Lower lobe of right lung (tissue), 2 donors: ENCODE measurements at regions not wholly inside any gene's neighbourhood (a gene's known extent, or its start where the extent isn't known, plus 50 kb on each side); places are given as distances from the start of the nearest gene placed in this dataset.

Experiments used
- ATAC-seq, 2 donors: fragments of 200-7000 bp; cut with Tn5 transposase; one replicate each; pipeline ENCODE4 v1.9.1; 2020 to 2022; ENCODE audit warnings: mild to moderate bottlenecking in 2 of 2, moderate library complexity in 2 of 2
- DNase-seq: peaks from one replicate; pipeline ENCODE4 v3.0.0-alpha.2; 2020
- H3K27ac ChIP-seq: fragments of 200-600 bp; one replicate; pipeline ENCODE4 v1.8.0; 2022
- H3K27me3 ChIP-seq: fragments of 200-600 bp; one replicate; pipeline ENCODE4 v1.8.0; 2022; ENCODE audit warnings: low read depth
- H3K36me3 ChIP-seq: fragments of 200-600 bp; one replicate; pipeline ENCODE4 v1.8.0; 2022; ENCODE audit warnings: mild to moderate bottlenecking
- H3K4me1 ChIP-seq: fragments of 200-600 bp; one replicate; pipeline ENCODE4 v1.8.0; 2022
- H3K4me3 ChIP-seq: fragments of 200-600 bp; one replicate; pipeline ENCODE4 v1.8.0; 2022; ENCODE audit warnings: mild to moderate bottlenecking
- H3K9me3 ChIP-seq: fragments of 200-600 bp; one replicate; pipeline ENCODE4 v1.8.0; 2022
- CTCF ChIP-seq: fragments of 200-600 bp; IDR thresholded peaks from one replicate; pipeline ENCODE4 v1.8.0; 2022; ENCODE audit warnings: antibody characterized with exemption, mild to moderate bottlenecking
- intact Hi-C: fragments of 100-400 bp; cut with DNase I; formaldehyde crosslinking; loops from one replicate; pipeline ENCODE4 v1.11.0; 2022
- donor health status: DM: no; HTN: yes; CAD: no; lungs with severe emphysema.

GRCh38 chr20:21014528-21014927, 91.6 kb downstream of the LINC00237 start:
- no peak for DNase-seq
- H3K9me3 ChIP-seq: no peaks in the 10 kb centered on the region
- TF ChIP-seq CTCF: no peak
- H3K4me1 ChIP-seq: no peaks in the 10 kb centered on the region
- H3K27me3 ChIP-seq: peaks cover 10% of the 10 kb centered on the region
- no peak overlapping the region for H3K4me3 ChIP-seq
- H3K36me3 ChIP-seq: no peaks in the 10 kb centered on the region
- H3K27ac ChIP-seq: no peak overlapping the region
- intact Hi-C loops: no loop called here
- no peak for ATAC-seq

- Histone ChIP-seq H3K4me1 (no peaks in the 10 kb centered on the region), H3K36me3 (no peaks in the 10 kb centered on the region), H3K4me3 (no peak overlapping the region), H3K27me3 (peaks cover 9% of the 10 kb centered on the region), H3K27ac (no peak overlapping the region), H3K9me3 (no peaks in the 10 kb centered on the region)
- DNase-seq (no peak), ATAC-seq (no peak)
- TF ChIP-seq CTCF: no peak
- intact Hi-C loops: no loop called here
Measured at GRCh38 chr20:21008951-21009350, 97.2 kb downstream of the LINC00237 start.

- Histone ChIP-seq H3K27me3 (peaks cover 6% of the 10 kb centered on the region), H3K4me3 (no peak overlapping the region), H3K4me1 (no peaks in the 10 kb centered on the region), H3K36me3 (no peaks in the 10 kb centered on the region), H3K9me3 (no peaks in the 10 kb centered on the region), H3K27ac (no peak overlapping the region)
- no peak for TF ChIP-seq CTCF
- DNase-seq (no peak), ATAC-seq (no peak)
- intact Hi-C loops: no loop called here
Measured at GRCh38 chr20:21006611-21007010, 99.5 kb downstream of the LINC00237 start.

GRCh38 chr20:21004386-21005076, 101.6 kb downstream of the LINC00237 start:
- intact Hi-C loops: no loop called here

DNA sequence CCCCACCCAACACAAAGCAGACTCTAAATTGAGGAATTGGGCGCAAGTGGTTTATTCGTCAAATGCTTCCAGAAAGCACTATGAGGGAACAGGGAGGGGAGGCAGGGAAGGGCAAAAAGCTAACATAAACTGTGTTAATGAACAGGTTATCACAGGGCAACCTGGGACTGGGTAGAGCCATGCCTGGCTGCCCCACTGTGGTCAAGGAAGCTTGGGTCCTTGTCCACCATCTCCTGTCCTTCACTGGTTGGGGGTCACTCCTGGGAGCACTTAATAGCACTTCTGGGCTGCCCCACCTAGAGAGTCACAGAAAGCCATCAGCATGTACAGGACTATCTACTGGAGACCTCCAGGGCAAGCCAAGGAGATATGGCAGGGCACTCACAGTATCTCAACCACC, 102.3 kb downstream of the LINC00237 start:
- DNase-seq (no peak), ATAC-seq (no peak)
- intact Hi-C loops: no loop called here
- TF ChIP-seq CTCF: no peak
- peaks cover 6% of the 10 kb centered on the region for H3K27me3 ChIP-seq
- no peak overlapping the region for H3K27ac ChIP-seq
- no peak overlapping the region for H3K4me3 ChIP-seq
- no peaks in the 10 kb centered on the region for H3K4me1 ChIP-seq
- H3K9me3 ChIP-seq: no peaks in the 10 kb centered on the region
- H3K36me3 ChIP-seq: no peaks in the 10 kb centered on the region

More at GRCh38 chr20:21004386-21005076, 101.6 kb downstream of the LINC00237 start:
- Histone ChIP-seq H3K9me3 (no peaks in the 10 kb centered on the region), H3K27ac (no peak overlapping the region), H3K4me1 (no peaks in the 10 kb centered on the region), H3K36me3 (no peaks in the 10 kb centered on the region), H3K4me3 (no peak overlapping the region), H3K27me3 (peaks cover 6% of the 10 kb centered on the region)
- DNase-seq (no peak), ATAC-seq (no peak)
- TF ChIP-seq CTCF: no peak
